SK-N-SH treated with all-trans-retinoic acid at 6 μM for 48 hours (cell line): ENCODE measurements at regions not wholly inside any gene's neighbourhood (a gene's known extent, or its start where the extent isn't known, plus 50 kb on each side); places are given as distances from the start of the nearest gene placed in this dataset.
A peak's percentile ranks its signal among the peaks of the same experiment; 100 is the strongest.
"Not testable (repeated sequence)": the region's sequence is repeated elsewhere in the genome, so short reads cannot be mapped to it uniquely, and the experiment has no call there.

ENCODE experiments used
- ATAC-seq: fragments of 200-7000 bp; cut with Tn5 transposase; 3 replicates; pipeline ENCODE4 v1.9.1; 2020; ENCODE audit warnings: mild to moderate bottlenecking, moderate library complexity
- ARNTL ChIP-seq: fragments of 450-650 bp; formaldehyde crosslinking; IDR thresholded peaks from 2 replicates; pipeline ENCODE4 v1.5.0; 2020; ENCODE audit warnings: low read depth, mild to moderate bottlenecking, moderate library complexity, borderline replicate concordance
- ESRRG ChIP-seq: fragments of 250-450 bp; sonication (Bioruptor Pico); IDR thresholded peaks from 2 replicates; pipeline ENCODE4 v1.6.1; 2021; ENCODE audit warnings: mild to moderate bottlenecking
- GLIS3 ChIP-seq: fragments of 250-450 bp; sonication (Bioruptor Pico); IDR thresholded peaks from 2 replicates; pipeline ENCODE4 v1.5.0; 2020; ENCODE audit warnings: mild to moderate bottlenecking, moderate library complexity
- OSR1 ChIP-seq: fragments of 250-450 bp; sonication (Bioruptor Pico); IDR thresholded peaks from 2 replicates; pipeline ENCODE4 v1.8.0; 2022; ENCODE audit warnings: moderate library complexity, mild to moderate bottlenecking, inconsistent platforms
- POU6F1 ChIP-seq: fragments of 250-450 bp; sonication (Bioruptor Pico); IDR thresholded peaks from 2 replicates; pipeline ENCODE4 v1.8.0; 2021; ENCODE audit warnings: low read depth, mild to moderate bottlenecking, moderate library complexity, borderline replicate concordance
- RARB ChIP-seq: fragments of 250-450 bp; sonication (Bioruptor Pico); IDR thresholded peaks from 2 replicates; pipeline ENCODE4 v1.8.0; 2021; ENCODE audit warnings: mild to moderate bottlenecking, moderate library complexity
- SNAI2 ChIP-seq: fragments of 250-450 bp; sonication (Bioruptor Pico); IDR thresholded peaks from 2 replicates; pipeline ENCODE4 v1.5.0; 2020; ENCODE audit warnings: mild to moderate bottlenecking, moderate library complexity
- TCF4 ChIP-seq: fragments of 250-450 bp; sonication (Bioruptor Pico); IDR thresholded peaks from 2 replicates; pipeline ENCODE4 v1.8.0; 2021; ENCODE audit warnings: mild to moderate bottlenecking, moderate library complexity, borderline replicate concordance
- TOX ChIP-seq: fragments of 250-450 bp; sonication (Bioruptor Pico); IDR thresholded peaks from 2 replicates; pipeline ENCODE4 v1.8.0; 2021; ENCODE audit warnings: mild to moderate bottlenecking, moderate library complexity, borderline replicate concordance
- TSHZ2 ChIP-seq: fragments of 250-450 bp; sonication (Bioruptor Pico); IDR thresholded peaks from 2 replicates; pipeline ENCODE4 v1.5.0; 2020; ENCODE audit warnings: mild to moderate bottlenecking, moderate library complexity
- ZC3H10 ChIP-seq: fragments of 250-450 bp; sonication (Bioruptor Pico); IDR thresholded peaks from 2 replicates; pipeline ENCODE4 v1.5.1; 2021; ENCODE audit warnings: mild to moderate bottlenecking, moderate library complexity
- ZNF8 ChIP-seq: fragments of 450-650 bp; formaldehyde crosslinking; IDR thresholded peaks from 2 replicates; pipeline ENCODE4 v1.5.0; 2020; ENCODE audit warnings: mild to moderate bottlenecking, moderate library complexity

GRCh38 chr1:83400173-83400572 is 598.8 kb downstream of the TTLL7 start:
- ATAC-seq: peak; percentile 40; the same call in 2 of the 3 replicates
- TF ChIP-seq ZC3H10: 0 out of 2 replicates have a peak, but pooled peaks have one; percentile 12
- 0 out of 2 replicates have a peak, but pooled peaks have one; percentile 18 for TF ChIP-seq TOX (CRISPR knock-in tag)
- TF ChIP-seq, all 23 proteins: peak for 2; not testable (repeated sequence) for 21

- not testable (repeated sequence) for ATAC-seq
Measured at GRCh38 chr1:83398125-83398524, 600.8 kb downstream of the TTLL7 start.

- ATAC-seq: not testable (repeated sequence)
Measured at GRCh38 chr1:83395130-83395529, 603.8 kb downstream of the TTLL7 start.

GRCh38 chr1:83386946-83387345 is 612.0 kb downstream of the TTLL7 start:
- not testable (repeated sequence) for ATAC-seq

- ATAC-seq: not testable (repeated sequence)
Measured at GRCh38 chr1:83383107-83383506, 615.8 kb downstream of the TTLL7 start.

- not testable (repeated sequence) for ATAC-seq
Measured at GRCh38 chr1:83373018-83373417, 625.9 kb downstream of the TTLL7 start.

- not testable (repeated sequence) for ATAC-seq
Measured at GRCh38 chr1:83369853-83370252, 629.1 kb downstream of the TTLL7 start.

- ATAC-seq: not testable (repeated sequence)
Measured at GRCh38 chr1:83365320-83365719, 633.6 kb downstream of the TTLL7 start.

GRCh38 chr1:83345375-83345774 is 653.6 kb downstream of the TTLL7 start:
- not testable (repeated sequence) for ATAC-seq

GRCh38 chr1:83343767-83344166 is 655.2 kb downstream of the TTLL7 start:
- peak; percentile 57; the same call in 2 of the 3 replicates for ATAC-seq

GRCh38 chr1:83342995-83343394 is 655.9 kb downstream of the TTLL7 start:
- not testable (repeated sequence) for ATAC-seq

GRCh38 chr1:83332308-83332707 is 666.6 kb downstream of the TTLL7 start:
- ATAC-seq: not testable (repeated sequence)

GRCh38 chr1:83318366-83318765 is 680.6 kb downstream of the TTLL7 start:
- TF ChIP-seq TSHZ2 (CRISPR knock-in tag): no peak
- no peak for TF ChIP-seq OSR1 (CRISPR knock-in tag)
- no peak for TF ChIP-seq POU6F1 (CRISPR knock-in tag)
- no peak for TF ChIP-seq GLIS3
- no peak for TF ChIP-seq ESRRG (CRISPR knock-in tag)
- no peak for TF ChIP-seq TCF4 (CRISPR knock-in tag)
- no peak for TF ChIP-seq RARB (CRISPR knock-in tag)
- no peak for TF ChIP-seq ARNTL (CRISPR knock-in tag)
- no peak for TF ChIP-seq ZC3H10
- no peak for TF ChIP-seq TOX (CRISPR knock-in tag)
- TF ChIP-seq ZNF8 (CRISPR knock-in tag): no peak
- no peak for TF ChIP-seq SNAI2 (CRISPR knock-in tag)
- no peak for ATAC-seq

GRCh38 chr1:83315446-83315845 is 683.5 kb downstream of the TTLL7 start:
- ATAC-seq: not testable (repeated sequence)

- not testable (repeated sequence) for ATAC-seq
Measured at GRCh38 chr1:83310161-83310560, 688.8 kb downstream of the TTLL7 start.

- ATAC-seq: not testable (repeated sequence)
Measured at GRCh38 chr1:83309035-83309434, 689.9 kb downstream of the TTLL7 start.

GRCh38 chr1:83306811-83307210 is 692.1 kb downstream of the TTLL7 start:
- not testable (repeated sequence) for ATAC-seq
